H9 (cell line): ENCODE measurements at regions not wholly inside any gene's neighbourhood (a gene's known extent, or its start where the extent isn't known, plus 50 kb on each side); places are given as distances from the start of the nearest gene placed in this dataset.

Experiments
- DNase-seq: peaks from one replicate; pipeline ENCODE4 v3.0.0-alpha.2; 2017
- H2AFZ ChIP-seq: one replicate; pipeline ENCODE4 v1.6.1; 2013; ENCODE audit warnings: mild to moderate bottlenecking, low read length, control low read depth, moderate library complexity
- H2AK5ac ChIP-seq: 2 replicates; pipeline ENCODE4 v1.6.1; 2013; ENCODE audit warnings: low read length, control low read depth, mixed read lengths; ENCODE audit not compliant: insufficient read length
- H2BK120ac ChIP-seq: one replicate; pipeline ENCODE4 v1.6.1; 2013; ENCODE audit warnings: low read depth, mild to moderate bottlenecking, low read length, control low read depth, inconsistent platforms; ENCODE audit not compliant: poor library complexity, severe bottlenecking
- H2BK12ac ChIP-seq: 2 replicates; pipeline ENCODE4 v1.6.1; 2013; ENCODE audit warnings: low read length, control low read depth, mixed read lengths, low read depth; ENCODE audit not compliant: insufficient read length
- H2BK15ac ChIP-seq: 2 replicates; pipeline ENCODE4 v1.6.1; 2013; ENCODE audit warnings: low read depth, low read length, control low read depth
- H2BK20ac ChIP-seq: one replicate; pipeline ENCODE4 v1.6.1; 2013; ENCODE audit warnings: low read depth, mild to moderate bottlenecking, low read length, control low read depth, inconsistent platforms; ENCODE audit not compliant: poor library complexity, severe bottlenecking
- H2BK5ac ChIP-seq: 2 replicates; pipeline ENCODE4 v1.6.1; 2013; ENCODE audit warnings: low read length, control low read depth, mixed read lengths; ENCODE audit not compliant: insufficient read length
- H3K14ac ChIP-seq: 2 replicates; pipeline ENCODE4 v1.6.1; 2013; ENCODE audit warnings: low read length, control low read depth; ENCODE audit not compliant: insufficient read depth
- H3K18ac ChIP-seq: 2 replicates; pipeline ENCODE4 v1.6.1; 2013; ENCODE audit warnings: low read depth, mild to moderate bottlenecking, mixed read lengths, low read length, control low read depth; ENCODE audit not compliant: insufficient read length
- H3K23ac ChIP-seq: 2 replicates; pipeline ENCODE4 v1.6.1; 2013; ENCODE audit warnings: low read length, control low read depth, mixed read lengths, low read depth; ENCODE audit not compliant: insufficient read length
- H3K23me2 ChIP-seq: 2 replicates; pipeline ENCODE4 v1.6.1; 2013; ENCODE audit warnings: low read depth, mild to moderate bottlenecking, mixed read lengths, low read length, control low read depth; ENCODE audit not compliant: insufficient read length, poor library complexity, severe bottlenecking
- H3K27ac ChIP-seq: 2 replicates; pipeline ENCODE4 v1.5.1; 2013; ENCODE audit warnings: low read length, control low read depth, mixed read lengths, low read depth; ENCODE audit not compliant: insufficient read length
- H3K27me3 ChIP-seq: 2 replicates; pipeline ENCODE4 v1.6.1; 2013; ENCODE audit warnings: low read length, control low read depth, inconsistent platforms; ENCODE audit not compliant: insufficient read depth
- H3K4ac ChIP-seq: 2 replicates; pipeline ENCODE4 v1.6.1; 2013; ENCODE audit warnings: low read depth, mild to moderate bottlenecking, control low read depth, inconsistent platforms, low read length, moderate library complexity
- H3K4me1 ChIP-seq: 2 replicates; pipeline ENCODE4 v1.6.1; 2013; ENCODE audit warnings: low read length, control low read depth, inconsistent platforms; ENCODE audit not compliant: insufficient read depth
- H3K4me2 ChIP-seq: 2 replicates; pipeline ENCODE4 v1.6.1; 2013; ENCODE audit warnings: low read length, control low read depth, mixed read lengths; ENCODE audit not compliant: insufficient read length, insufficient read depth
- H3K56ac ChIP-seq: 2 replicates; pipeline ENCODE4 v1.6.1; 2013; ENCODE audit warnings: low read depth, mild to moderate bottlenecking, mixed read lengths, low read length, control low read depth; ENCODE audit not compliant: insufficient read length
- H3K79me1 ChIP-seq: 2 replicates; pipeline ENCODE4 v1.6.1; 2013; ENCODE audit warnings: low read depth, mild to moderate bottlenecking, moderate library complexity, low read length, control low read depth, inconsistent platforms; ENCODE audit not compliant: insufficient read depth, poor library complexity, severe bottlenecking
- H3K79me2 ChIP-seq: 2 replicates; pipeline ENCODE4 v1.6.1; 2013; ENCODE audit warnings: low read length, control low read depth, inconsistent platforms; ENCODE audit not compliant: insufficient read depth
- H3K9ac ChIP-seq: 2 replicates; pipeline ENCODE4 v1.6.1; 2013; ENCODE audit warnings: low read length, control low read depth, mixed read lengths; ENCODE audit not compliant: insufficient read length; ENCODE audit errors: extremely low read depth
- H3K9me3 ChIP-seq: one replicate; pipeline ENCODE4 v1.6.1; 2013; ENCODE audit warnings: low read depth, low read length, inconsistent platforms; ENCODE audit not compliant: control insufficient read depth
- H3T11ph ChIP-seq: one replicate; pipeline ENCODE4 v1.6.1; 2013; ENCODE audit warnings: mild to moderate bottlenecking, low read length, control low read depth, inconsistent platforms
- H4K20me1 ChIP-seq: one replicate; pipeline ENCODE4 v1.6.1; 2013; ENCODE audit not compliant: control insufficient read depth, insufficient read length, insufficient read depth
- H4K5ac ChIP-seq: 2 replicates; pipeline ENCODE4 v1.6.1; 2013; ENCODE audit warnings: low read depth, mild to moderate bottlenecking, mixed read lengths, low read length, control low read depth; ENCODE audit not compliant: insufficient read length
- H4K8ac ChIP-seq: replicated peaks from 2 replicates; pipeline ENCODE4 v1.6.1; 2013; ENCODE audit warnings: low read length, control low read depth, mixed read lengths, low read depth; ENCODE audit not compliant: insufficient read length
- H4K91ac ChIP-seq: 2 replicates; pipeline ENCODE4 v1.6.1; 2013; ENCODE audit warnings: low read depth, mild to moderate bottlenecking, moderate library complexity, mixed read lengths, low read length, control low read depth; ENCODE audit not compliant: insufficient read length
- H3K27ac Mint-ChIP-seq, 3 experiments: 2 replicates in 2 of 3; 3 replicates in 1 of 3; pipeline ENCODE4 v1.8.0; 2020 to 2021; ENCODE audit warnings: mixed read lengths in 3 of 3, mild to moderate bottlenecking in 1 of 3, moderate library complexity in 1 of 3
- H3K27me3 Mint-ChIP-seq: 2 replicates; pipeline ENCODE4 v1.8.0; 2021; ENCODE audit warnings: low read depth, mild to moderate bottlenecking, moderate library complexity, mixed read lengths
- H3K36me3 Mint-ChIP-seq, 3 experiments: 2 replicates in 2 of 3; 3 replicates in 1 of 3; pipeline ENCODE4 v1.8.0; 2020 to 2021; ENCODE audit warnings: low read depth in 3 of 3, mixed read lengths in 3 of 3; ENCODE audit not compliant: insufficient read depth in 1 of 3
- H3K4me1 Mint-ChIP-seq, 2 experiments: 2 replicates each; pipeline ENCODE4 v1.8.0; 2020; ENCODE audit warnings: mixed read lengths in 2 of 2
- H3K4me3 Mint-ChIP-seq, 2 experiments: 2 replicates in 1 of 2; 3 replicates in 1 of 2; pipeline ENCODE4 v1.8.0; 2020 to 2021; ENCODE audit warnings: mild to moderate bottlenecking in 2 of 2, mixed read lengths in 2 of 2, moderate library complexity in 1 of 2
- H3K9me3 Mint-ChIP-seq, 2 experiments: 2 replicates in 1 of 2; 3 replicates in 1 of 2; pipeline ENCODE4 v1.8.0; 2020; ENCODE audit warnings: mild to moderate bottlenecking in 2 of 2, mixed read lengths in 2 of 2, moderate library complexity in 1 of 2
- CTCF ChIP-seq: fragments of 200-600 bp; sonication (generic); conservative IDR thresholded peaks from 3 replicates; pipeline ENCODE4 v1.8.0; 2021; ENCODE audit warnings: antibody characterized with exemption, mild to moderate bottlenecking
- WGBS: extraction: QIAGEN DNeasy Blood & Tissue Kit; methylation state at CpG from one replicate; pipeline ENCODE4 v1.1.7; 2013; ENCODE audit warnings: missing lambda C conversion rate, low lambda C conversion rate, mixed read lengths; ENCODE audit not compliant: insufficient read length; ENCODE audit errors: extremely low coverage; 5-methylcytosine and 5-hydroxymethylcytosine counted together

- H3K36me3 Mint-ChIP-seq = no peaks in the 10 kb centered on the region; a peak in 1 of 7 replicates
- Histone ChIP-seq H3K9ac (no peak overlapping the region), H2BK5ac (no peak overlapping the region), H3K18ac (no peak overlapping the region), H2AK5ac (no peak overlapping the region), H2BK20ac (no peak overlapping the region), H3K23me2 (no peaks in the 10 kb centered on the region), H3K56ac (no peak overlapping the region), H3K4me1 (no peaks in the 10 kb centered on the region), H3K27me3 (no peaks in the 10 kb centered on the region), H3K9me3 (no peaks in the 10 kb centered on the region), H3K79me2 (no peaks in the 10 kb centered on the region), H3K27ac (no peak overlapping the region), H3K79me1 (no peaks in the 10 kb centered on the region), H3T11ph (no peak overlapping the region), H2BK120ac (no peak overlapping the region), H4K91ac (no peak overlapping the region), H3K23ac (no peak overlapping the region), H3K4ac (no peak overlapping the region), H2AFZ (no peak overlapping the region), H3K4me2 (no peak overlapping the region), H2BK12ac (no peak overlapping the region), H4K5ac (no peak overlapping the region), H2BK15ac (no peak overlapping the region), H3K14ac (no peak overlapping the region), H4K8ac (no peak overlapping the region), H4K20me1 (no peaks in the 10 kb centered on the region)
- no peak for DNase-seq
- H3K4me1 Mint-ChIP-seq = peaks cover 3 to 4% of the 10 kb centered on the region in 2 experiments; a peak in 2 of 4 replicates
- no peak overlapping the region for H3K4me3 Mint-ChIP-seq
- H3K9me3 Mint-ChIP-seq = 0 out of 5 replicates have a peak, but pooled peaks cover 0 to 2% of the 10 kb centered on the region in 2 experiments
- no peaks in the 10 kb centered on the region; the same call in none of the 2 replicates for H3K27me3 Mint-ChIP-seq
- no CpG with 5 or more reads among the region's 2 CpGs for WGBS
- H3K27ac Mint-ChIP-seq = no peak overlapping the region
- TF ChIP-seq CTCF = no peak
These were observed 73.3 kb upstream of the NXT1 start for GRCh38 chr20:23277316-23277715.
